CD8-positive, alpha-beta memory T cell (primary cell): ENCODE measurements at regions not wholly inside any gene's neighbourhood (a gene's known extent, or its start where the extent isn't known, plus 50 kb on each side); places are given as distances from the start of the nearest gene placed in this dataset.

ENCODE experiments used
- CTCF ChIA-PET: fragments of 350-600 bp; sonication (Branson Sonifier 250); formaldehyde crosslinking; loops from one replicate; lab custom pipeline; 2021; ENCODE audit warnings: antibody characterized with exemption; lab: Charles Lee
- POLR2A ChIA-PET: fragments of 350-600 bp; sonication (Branson Sonifier 250); formaldehyde crosslinking; loops from one replicate; lab custom pipeline; 2021; ENCODE audit warnings: antibody characterized with exemption; lab: Charles Lee
- DNase-seq, 5 donors: peaks; one replicate each; pipeline versions ENCODE4 v3.0.0 to v3.0.0-alpha.2; 2020 to 2022; ENCODE audit warnings: mixed read lengths in 1 of 5
- H3K27ac ChIP-seq: one replicate; pipeline ENCODE4 v1.7.0; 2013; ENCODE audit warnings: low read depth, mild to moderate bottlenecking, low read length, moderate library complexity
- H3K27me3 ChIP-seq: 2 replicates; pipeline ENCODE4 v1.7.0; 2013; ENCODE audit warnings: low read length, mild to moderate bottlenecking; ENCODE audit not compliant: insufficient read depth, poor library complexity, severe bottlenecking
- H3K36me3 ChIP-seq: 2 replicates; pipeline ENCODE4 v1.7.0; 2013; ENCODE audit warnings: mild to moderate bottlenecking, low read length, moderate library complexity; ENCODE audit not compliant: insufficient read depth
- H3K4me1 ChIP-seq: 2 replicates; pipeline ENCODE4 v1.7.0; 2013; ENCODE audit warnings: mild to moderate bottlenecking, low read length, moderate library complexity; ENCODE audit not compliant: insufficient read depth
- H3K4me3 ChIP-seq: 2 replicates; pipeline ENCODE4 v1.7.0; 2013; ENCODE audit warnings: mild to moderate bottlenecking, low read length
- H3K9me3 ChIP-seq: 2 replicates; pipeline ENCODE4 v1.7.0; 2013; ENCODE audit warnings: mild to moderate bottlenecking, low read length
- H3K27ac Mint-ChIP-seq, 8 donors: one replicate each; pipeline ENCODE4 v1.8.0; 2020 to 2021; ENCODE audit warnings: mixed read lengths in 8 of 8, mild to moderate bottlenecking in 6 of 8, inconsistent platforms in 3 of 8, moderate library complexity in 3 of 8
- H3K27me3 Mint-ChIP-seq, 2 donors: one replicate each; pipeline ENCODE4 v1.8.0; 2020 to 2021; ENCODE audit warnings: mixed read lengths in 2 of 2, mild to moderate bottlenecking in 1 of 2, moderate library complexity in 1 of 2
- H3K36me3 Mint-ChIP-seq, 3 donors: one replicate each; pipeline ENCODE4 v1.8.0; 2020 to 2021; ENCODE audit warnings: mixed read lengths in 3 of 3, inconsistent platforms in 1 of 3, mild to moderate bottlenecking in 1 of 3
- H3K4me1 Mint-ChIP-seq, 3 donors: one replicate each; pipeline ENCODE4 v1.8.0; 2020 to 2021; ENCODE audit warnings: mixed read lengths in 3 of 3, inconsistent platforms in 1 of 3, mild to moderate bottlenecking in 1 of 3
- H3K4me3 Mint-ChIP-seq, 7 donors: one replicate each; pipeline ENCODE4 v1.8.0; 2020 to 2021; ENCODE audit warnings: mixed read lengths in 7 of 7, mild to moderate bottlenecking in 6 of 7, moderate library complexity in 4 of 7, inconsistent platforms in 2 of 7
- H3K9me3 Mint-ChIP-seq, 5 donors: one replicate each; pipeline ENCODE4 v1.8.0; 2020 to 2022; ENCODE audit warnings: mixed read lengths in 5 of 5, mild to moderate bottlenecking in 3 of 5, moderate library complexity in 2 of 5, inconsistent platforms in 1 of 5

GRCh38 chr2:146754606-146755005, 1090.2 kb upstream of the ACVR2A start:
- no peaks in the 10 kb centered on the region for H3K36me3 Mint-ChIP-seq
- H3K4me3 Mint-ChIP-seq, result no peak overlapping the region
- H3K4me1 ChIP-seq, result no peaks in the 10 kb centered on the region
- no peak for DNase-seq
- ChIA-PET POLR2A (no interaction called here), CTCF (no interaction called here)
- H3K27me3 Mint-ChIP-seq, result peaks cover 0 to 1% of the 10 kb centered on the region in 2 donors
- no peaks in the 10 kb centered on the region for H3K36me3 ChIP-seq
- H3K4me1 Mint-ChIP-seq, result no peaks in the 10 kb centered on the region
- H3K4me3 ChIP-seq, result no peak overlapping the region
- no peaks in the 10 kb centered on the region for H3K27me3 ChIP-seq
- H3K27ac ChIP-seq, result no peak overlapping the region
- peaks cover 0 to 4% (median 3%) of the 10 kb centered on the region in 5 donors for H3K9me3 Mint-ChIP-seq
- no peaks in the 10 kb centered on the region for H3K9me3 ChIP-seq
- no peak overlapping the region for H3K27ac Mint-ChIP-seq

DNA sequence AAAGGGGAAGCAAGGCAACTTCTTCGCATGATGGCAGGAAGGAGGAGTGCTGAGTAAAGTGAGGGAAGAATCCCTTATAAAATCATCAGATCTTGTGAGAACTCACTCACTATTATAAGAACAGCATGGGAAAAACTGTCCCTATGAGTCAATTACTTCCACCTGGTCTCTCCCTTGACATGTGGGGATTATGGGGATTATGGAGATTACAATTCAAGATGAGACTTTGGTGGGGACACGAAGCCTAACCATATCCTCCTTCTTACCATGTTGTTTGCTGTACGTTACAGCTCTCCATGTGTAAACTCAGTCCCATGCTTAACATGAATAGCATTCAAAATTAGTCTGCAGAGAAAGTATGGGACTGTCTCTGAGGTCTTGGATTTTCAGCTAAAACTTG, 1096.8 kb upstream of the ACVR2A start:
- H3K36me3 ChIP-seq, result no peaks in the 10 kb centered on the region
- no peaks in the 10 kb centered on the region for H3K27me3 ChIP-seq
- H3K27ac Mint-ChIP-seq, result no peak overlapping the region
- no peak overlapping the region for H3K4me3 ChIP-seq
- H3K4me1 Mint-ChIP-seq, result no peaks in the 10 kb centered on the region
- CTCF ChIA-PET, result no interaction called here
- no peak overlapping the region for H3K4me3 Mint-ChIP-seq
- no peaks in the 10 kb centered on the region for H3K27me3 Mint-ChIP-seq
- DNase-seq, result no peak
- POLR2A ChIA-PET, result no interaction called here
- no peaks in the 10 kb centered on the region for H3K9me3 ChIP-seq
- H3K9me3 Mint-ChIP-seq, result peaks cover 0 to 12% (median 3%) of the 10 kb centered on the region in 5 donors
- H3K4me1 ChIP-seq, result no peaks in the 10 kb centered on the region
- no peak overlapping the region for H3K27ac ChIP-seq
- H3K36me3 Mint-ChIP-seq, result no peaks in the 10 kb centered on the region

- Histone ChIP-seq H3K36me3 (no peaks in the 10 kb centered on the region), H3K4me1 (no peaks in the 10 kb centered on the region), H3K27me3 (no peaks in the 10 kb centered on the region), H3K9me3 (no peaks in the 10 kb centered on the region), H3K27ac (no peak overlapping the region), H3K4me3 (no peak overlapping the region)
- Mint-ChIP-seq H3K4me1 (no peaks in the 10 kb centered on the region), H3K9me3 (peaks cover 0 to 8% (median 3%) of the 10 kb centered on the region in 5 donors), H3K27ac (no peak overlapping the region), H3K36me3 (no peaks in the 10 kb centered on the region), H3K4me3 (no peak overlapping the region), H3K27me3 (no peaks in the 10 kb centered on the region)
- CTCF ChIA-PET, result no interaction called here
- no peak for DNase-seq
- POLR2A ChIA-PET, result no interaction called here
Observed at GRCh38 chr2:146741260-146741659, 1103.6 kb upstream of the ACVR2A start.

GRCh38 chr2:146734821-146735190, 1110.0 kb upstream of the ACVR2A start:
- Histone ChIP-seq H3K4me3 (no peak overlapping the region), H3K4me1 (no peaks in the 10 kb centered on the region), H3K9me3 (no peaks in the 10 kb centered on the region), H3K36me3 (no peaks in the 10 kb centered on the region), H3K27me3 (no peaks in the 10 kb centered on the region), H3K27ac (no peak overlapping the region)
- no peaks in the 10 kb centered on the region for H3K27me3 Mint-ChIP-seq
- H3K4me1 Mint-ChIP-seq, result no peaks in the 10 kb centered on the region
- ChIA-PET POLR2A (no interaction called here), CTCF (no interaction called here)
- H3K4me3 Mint-ChIP-seq, result no peak overlapping the region
- no peak for DNase-seq
- no peak overlapping the region for H3K27ac Mint-ChIP-seq
- H3K36me3 Mint-ChIP-seq, result no peaks in the 10 kb centered on the region
- no peaks in the 10 kb centered on the region for H3K9me3 Mint-ChIP-seq

DNA sequence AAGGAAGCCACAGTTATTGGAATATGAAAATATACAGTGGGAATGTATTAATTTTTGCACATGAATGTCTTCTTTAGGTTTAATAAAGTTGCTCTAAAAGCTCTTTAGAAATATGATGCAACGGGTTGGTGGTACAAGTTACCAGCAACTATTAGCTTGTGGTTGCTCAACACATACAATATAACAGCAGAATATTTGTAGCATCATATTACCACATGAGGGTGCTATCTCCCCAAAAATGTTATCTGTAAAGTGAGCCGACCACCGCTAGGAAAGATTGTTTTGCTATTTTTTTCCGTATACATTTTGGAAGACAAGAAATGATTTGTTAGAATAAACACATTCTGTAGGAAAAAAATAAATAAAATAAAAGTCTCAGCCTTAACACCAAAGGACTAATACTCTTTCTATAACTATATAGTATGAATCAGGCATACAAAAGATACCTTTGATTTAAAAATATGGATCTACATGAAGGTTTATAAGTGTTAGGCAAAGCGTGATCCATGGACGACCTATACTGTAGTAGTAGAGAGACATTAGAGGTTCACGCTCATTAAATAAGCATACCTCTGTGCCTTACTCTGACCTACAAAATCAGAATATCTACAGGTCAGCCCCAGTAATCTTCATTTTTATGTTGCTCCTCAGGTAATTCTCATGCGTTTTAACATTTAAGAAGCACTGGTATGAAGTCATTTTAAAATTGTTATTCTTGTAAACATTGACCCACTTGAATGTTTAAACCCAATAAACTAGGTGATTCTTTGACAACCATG, 1110.6 kb upstream of the ACVR2A start:
- Mint-ChIP-seq H3K9me3 (no peaks in the 10 kb centered on the region), H3K27me3 (no peaks in the 10 kb centered on the region), H3K27ac (no peak overlapping the region), H3K4me3 (no peak overlapping the region), H3K36me3 (no peaks in the 10 kb centered on the region), H3K4me1 (no peaks in the 10 kb centered on the region)
- H3K4me3 ChIP-seq, result no peak overlapping the region
- ChIA-PET POLR2A (no interaction called here), CTCF (no interaction called here)
- no peaks in the 10 kb centered on the region for H3K36me3 ChIP-seq
- DNase-seq, result no peak
- H3K27ac ChIP-seq, result no peak overlapping the region
- no peaks in the 10 kb centered on the region for H3K27me3 ChIP-seq
- H3K9me3 ChIP-seq, result no peaks in the 10 kb centered on the region
- no peaks in the 10 kb centered on the region for H3K4me1 ChIP-seq

- H3K27me3 Mint-ChIP-seq, result no peaks in the 10 kb centered on the region
- H3K9me3 Mint-ChIP-seq, result peaks cover 0 to 9% (median 3%) of the 10 kb centered on the region in 5 donors
- H3K36me3 ChIP-seq, result no peaks in the 10 kb centered on the region
- no peak overlapping the region for H3K4me3 Mint-ChIP-seq
- no peaks in the 10 kb centered on the region for H3K4me1 Mint-ChIP-seq
- CTCF ChIA-PET, result no interaction called here
- POLR2A ChIA-PET, result no interaction called here
- no peaks in the 10 kb centered on the region for H3K4me1 ChIP-seq
- no peak overlapping the region for H3K4me3 ChIP-seq
- no peak overlapping the region for H3K27ac ChIP-seq
- H3K27ac Mint-ChIP-seq, result no peak overlapping the region
- H3K36me3 Mint-ChIP-seq, result no peaks in the 10 kb centered on the region
- no peaks in the 10 kb centered on the region for H3K27me3 ChIP-seq
- DNase-seq, result no peak
- no peaks in the 10 kb centered on the region for H3K9me3 ChIP-seq
Observed at GRCh38 chr2:146730882-146731281, 1113.9 kb upstream of the ACVR2A start.

DNA sequence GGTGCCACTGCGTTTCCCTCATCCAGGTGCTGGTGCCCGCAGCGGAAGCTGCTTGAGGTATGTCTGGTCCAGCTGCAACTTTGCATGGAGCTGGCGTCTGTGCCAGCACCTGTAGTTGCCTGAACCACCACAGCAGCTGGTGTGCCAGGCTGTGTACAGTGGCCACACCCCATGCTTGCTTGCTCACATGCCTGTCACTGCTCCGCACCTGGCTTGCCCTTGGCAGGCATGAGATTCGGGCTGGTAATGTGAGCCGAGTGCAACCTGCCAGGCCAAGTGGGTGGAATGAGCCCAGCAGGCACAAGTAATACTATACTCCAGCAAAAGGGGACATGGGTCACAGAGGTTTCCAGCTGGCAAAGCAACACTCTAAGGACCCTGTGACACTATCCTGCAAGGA, 1123.3 kb upstream of the ACVR2A start:
- ChIA-PET CTCF (no interaction called here), POLR2A (no interaction called here)
- H3K9me3 Mint-ChIP-seq, result peaks cover 0 to 13% (median 8%) of the 10 kb centered on the region in 5 donors
- no peaks in the 10 kb centered on the region for H3K9me3 ChIP-seq
- H3K36me3 Mint-ChIP-seq, result no peaks in the 10 kb centered on the region
- DNase-seq, result no peak
- no peaks in the 10 kb centered on the region for H3K36me3 ChIP-seq
- H3K4me3 ChIP-seq, result no peak overlapping the region
- no peak overlapping the region for H3K27ac Mint-ChIP-seq
- H3K4me1 ChIP-seq, result no peaks in the 10 kb centered on the region
- H3K27me3 ChIP-seq, result no peaks in the 10 kb centered on the region
- H3K4me3 Mint-ChIP-seq, result no peak overlapping the region
- no peaks in the 10 kb centered on the region for H3K4me1 Mint-ChIP-seq
- H3K27me3 Mint-ChIP-seq, result no peaks in the 10 kb centered on the region
- no peak overlapping the region for H3K27ac ChIP-seq

- H3K27me3 Mint-ChIP-seq, result no peaks in the 10 kb centered on the region
- no peaks in the 10 kb centered on the region for H3K4me1 Mint-ChIP-seq
- no peak overlapping the region for H3K27ac Mint-ChIP-seq
- H3K36me3 ChIP-seq, result no peaks in the 10 kb centered on the region
- H3K9me3 Mint-ChIP-seq, result peaks cover 0 to 16% (median 5%) of the 10 kb centered on the region in 5 donors
- H3K4me1 ChIP-seq, result no peaks in the 10 kb centered on the region
- H3K27me3 ChIP-seq, result no peaks in the 10 kb centered on the region
- H3K4me3 ChIP-seq, result no peak overlapping the region
- CTCF ChIA-PET, result no interaction called here
- H3K9me3 ChIP-seq, result no peaks in the 10 kb centered on the region
- POLR2A ChIA-PET, result no interaction called here
- no peaks in the 10 kb centered on the region for H3K36me3 Mint-ChIP-seq
- H3K4me3 Mint-ChIP-seq, result no peak overlapping the region
- no peak overlapping the region for H3K27ac ChIP-seq
- no peak for DNase-seq
Observed at GRCh38 chr2:146720170-146720569, 1124.7 kb upstream of the ACVR2A start.
